GM18498 (cell line): ENCODE measurements at regions not wholly inside any gene's neighbourhood (a gene's known extent, or its start where the extent isn't known, plus 50 kb on each side); places are given as distances from the start of the nearest gene placed in this dataset.
"Not testable (repeated sequence)": the region's sequence is repeated elsewhere in the genome, so short reads cannot be mapped to it uniquely, and the experiment has no call there.

ENCODE experiments used
- ATAC-seq: cut with Tn5 transposase; IDR thresholded peaks from one replicate; pipeline ENCODE4 v1.9.1; 2021; ENCODE audit warnings: mild to moderate bottlenecking, moderate library complexity; ENCODE audit not compliant: unreplicated experiment

DNA sequence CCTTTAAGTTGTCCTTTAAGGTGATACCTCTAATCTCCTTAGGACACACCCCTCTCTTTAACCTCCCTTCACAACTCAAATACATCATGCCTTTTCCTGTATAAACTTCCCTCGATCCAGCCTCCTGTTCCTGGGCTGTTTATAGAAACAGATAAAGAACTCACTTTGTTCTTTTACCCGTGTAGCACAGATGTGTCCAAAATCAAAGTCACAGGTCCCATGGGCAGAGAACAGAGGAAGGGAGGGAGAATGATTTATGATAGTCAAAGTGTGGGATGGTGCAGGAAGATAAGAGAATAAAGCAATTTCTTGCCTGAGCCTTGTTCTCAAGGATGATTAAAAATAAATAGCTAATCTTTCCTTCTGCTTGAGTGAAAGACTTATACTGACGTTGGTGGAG lies 50.3 kb upstream of the CABCOCO1 start:
- ATAC-seq: no peak

DNA sequence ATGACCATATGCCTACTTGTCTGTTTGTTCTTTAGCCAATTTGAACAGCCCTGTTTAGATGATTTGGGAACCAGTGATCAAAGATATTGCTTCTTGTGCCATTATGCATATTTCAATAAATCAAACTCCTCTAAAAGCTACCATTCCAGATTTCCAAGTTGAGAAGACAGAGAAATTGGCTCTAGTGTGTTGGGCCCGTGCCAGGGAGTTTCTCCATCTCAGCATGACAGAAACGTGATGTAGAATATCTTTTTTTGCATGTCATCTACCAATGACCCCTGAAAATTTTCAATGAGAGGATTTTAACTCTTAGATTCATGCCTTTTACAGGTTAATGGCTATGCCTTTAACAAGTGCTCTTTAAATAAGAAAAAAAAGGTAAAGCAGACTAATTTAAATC lies 50.7 kb upstream of the CABCOCO1 start:
- no peak for ATAC-seq

DNA sequence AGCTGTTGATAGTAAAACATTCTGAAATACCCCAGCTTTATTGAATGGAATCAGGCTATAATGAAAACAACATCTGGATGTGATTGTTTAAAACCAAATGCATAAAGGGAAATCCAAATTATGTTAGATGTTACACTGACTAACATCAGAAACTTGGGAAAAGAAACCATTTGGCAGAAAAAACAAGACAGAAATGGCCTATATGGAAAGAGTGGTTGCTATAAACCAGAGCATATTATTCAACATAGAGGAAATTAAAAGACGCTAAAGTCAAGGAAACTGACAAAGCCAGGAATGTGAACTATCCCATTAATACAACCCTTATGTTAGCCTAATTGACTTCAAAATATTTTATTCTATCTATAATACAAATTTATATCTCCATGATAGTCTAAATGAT lies 53.0 kb upstream of the CABCOCO1 start:
- ATAC-seq: no peak

DNA sequence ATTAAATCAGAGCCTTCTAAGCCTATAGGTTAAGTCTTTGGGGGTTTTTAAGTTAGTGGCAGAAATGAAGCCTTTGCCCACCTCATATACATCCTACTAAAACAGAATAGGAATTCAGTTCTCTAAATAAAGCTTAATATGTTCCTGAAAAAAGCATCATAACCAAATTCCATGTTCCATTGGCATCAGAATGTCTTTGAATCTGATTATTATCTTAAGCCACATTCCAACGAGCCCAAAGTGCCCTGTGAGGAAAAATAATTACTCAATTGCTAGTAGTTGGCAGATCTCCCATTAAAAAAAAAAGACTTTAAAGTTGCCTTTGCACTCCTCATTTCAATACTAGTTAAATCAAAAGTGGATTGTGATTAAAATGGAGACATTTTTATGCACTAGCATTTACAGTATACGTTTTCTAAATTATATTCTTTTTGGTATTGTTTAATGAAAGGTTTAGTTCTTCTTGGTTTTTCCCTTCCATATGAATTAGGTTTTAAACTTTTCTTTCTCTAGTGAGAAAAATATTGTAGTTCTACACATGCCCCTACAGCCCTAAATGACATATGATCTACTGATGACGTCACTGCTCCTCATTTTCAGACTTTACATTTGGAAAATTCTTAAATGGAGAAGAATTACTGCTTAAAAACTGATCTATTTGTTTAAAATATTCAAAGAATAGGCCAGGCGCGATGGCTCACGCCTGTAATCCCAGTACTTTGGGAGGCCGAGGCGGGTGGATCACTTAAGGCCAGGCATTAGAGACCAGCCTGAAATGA lies 54.3 kb upstream of the CABCOCO1 start:
- ATAC-seq: no peak

DNA sequence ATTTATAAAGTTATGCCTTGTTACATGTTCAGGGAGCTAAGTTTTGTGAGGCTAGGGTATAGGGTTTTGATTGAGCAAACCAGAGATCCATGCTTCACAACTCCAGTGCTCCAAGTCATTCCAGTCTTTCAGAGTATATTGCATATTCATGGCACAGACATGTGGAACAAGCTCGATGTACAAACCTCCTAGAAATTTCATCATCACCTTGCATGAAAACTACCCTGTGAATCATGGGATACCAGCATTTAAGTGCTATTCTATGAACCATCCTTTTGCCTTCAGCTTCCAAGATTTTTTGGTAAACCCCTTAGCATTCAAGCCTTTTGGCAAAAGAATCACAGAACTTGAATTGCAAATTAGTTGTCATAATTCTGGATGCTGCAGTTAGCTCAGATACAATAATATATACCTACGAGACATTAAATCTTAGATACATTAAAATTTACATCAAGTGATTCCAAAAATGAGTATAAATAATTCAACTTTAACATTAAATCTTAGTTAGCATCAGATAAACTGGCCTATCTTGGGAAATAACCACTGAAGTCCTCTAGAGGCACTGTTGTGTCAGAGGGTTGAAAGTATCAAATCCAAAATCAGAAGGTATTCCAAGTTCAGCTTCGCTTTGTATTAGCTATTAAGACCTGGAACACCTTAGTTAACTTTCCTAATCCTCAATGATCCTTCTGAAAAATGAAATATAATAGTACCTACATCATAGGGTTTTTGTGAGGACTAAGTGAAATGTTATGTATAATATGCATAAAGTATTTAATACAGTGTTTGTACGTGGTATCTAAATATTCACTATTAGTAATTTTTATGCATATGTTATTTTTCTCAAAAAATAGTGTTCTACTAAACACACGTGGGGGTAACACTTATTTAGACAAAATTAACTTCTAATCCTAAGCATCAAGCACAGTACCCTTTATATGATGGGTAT lies 55.5 kb upstream of the CABCOCO1 start:
- ATAC-seq: no peak

GRCh38 chr10:61605221-61605620 lies 57.5 kb upstream of the CABCOCO1 start:
- no peak for ATAC-seq

- no peak for ATAC-seq
Measured at GRCh38 chr10:61600399-61600798, 62.3 kb upstream of the CABCOCO1 start.

DNA sequence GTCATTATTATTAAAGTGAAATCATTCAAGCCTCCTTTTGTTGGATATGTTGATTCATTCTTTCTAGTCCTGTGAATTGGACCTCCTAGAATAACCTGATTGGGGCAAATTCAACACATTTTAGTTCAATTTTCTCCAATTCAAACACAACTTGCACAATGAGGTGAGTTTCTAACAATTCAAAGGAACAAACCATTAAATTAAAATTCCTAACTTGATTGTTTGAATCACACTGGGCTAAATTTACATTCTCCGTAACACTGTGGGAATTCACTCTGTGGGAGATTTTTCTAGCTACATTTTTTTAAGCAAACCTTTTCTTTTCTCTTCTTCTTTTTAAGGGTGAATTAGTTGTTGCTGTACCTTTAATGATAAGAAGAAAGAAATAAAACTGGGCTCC lies 68.3 kb upstream of the CABCOCO1 start:
- ATAC-seq: no peak

GRCh38 chr10:61592581-61592980 lies 70.1 kb upstream of the CABCOCO1 start:
- no peak for ATAC-seq

GRCh38 chr10:61589547-61590243 lies 73.0 kb upstream of the CABCOCO1 start:
- ATAC-seq: peak; percentile 48

GRCh38 chr10:61588770-61589211 lies 73.9 kb upstream of the CABCOCO1 start:
- no peak for ATAC-seq

GRCh38 chr10:61586829-61587228 lies 75.9 kb upstream of the CABCOCO1 start:
- no peak for ATAC-seq

GRCh38 chr10:61580608-61581007 lies 82.1 kb upstream of the CABCOCO1 start:
- no peak for ATAC-seq

GRCh38 chr10:61570204-61570603 lies 92.5 kb upstream of the CABCOCO1 start:
- not testable (repeated sequence) for ATAC-seq

GRCh38 chr10:61567729-61568128 lies 95.0 kb upstream of the CABCOCO1 start:
- ATAC-seq: no peak

DNA sequence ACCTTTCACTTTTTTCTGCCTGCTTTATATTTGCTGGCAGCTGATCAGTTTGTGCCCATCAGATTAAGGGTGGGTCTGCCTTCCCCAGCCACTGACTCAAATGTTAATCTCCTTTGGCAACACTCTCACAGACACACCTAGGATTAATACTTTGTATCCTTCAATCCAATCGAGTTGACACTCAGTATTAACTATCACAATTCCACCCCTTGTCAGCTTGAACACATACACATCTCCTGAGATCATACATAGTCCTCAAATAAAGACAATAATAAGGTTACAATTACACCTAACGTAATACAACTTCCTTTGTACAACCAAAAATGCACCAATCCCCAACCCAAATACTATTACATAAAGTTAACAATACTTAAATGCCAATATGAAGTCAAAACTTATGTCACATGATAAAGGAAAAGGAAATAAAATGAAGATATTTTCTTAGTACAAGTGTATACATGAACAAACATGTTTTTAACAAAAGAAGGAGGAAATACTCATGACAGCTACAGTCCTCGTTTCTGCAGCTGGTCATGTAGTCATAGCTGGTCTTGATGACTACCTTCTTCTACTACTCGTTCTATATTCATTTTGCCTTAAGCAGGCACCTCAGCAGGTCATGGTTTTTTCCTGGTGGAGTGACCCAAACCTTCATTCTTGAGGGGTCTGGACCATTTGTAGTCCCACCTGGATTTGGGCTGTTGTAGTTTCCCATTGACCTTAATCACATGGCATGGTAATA lies 96.7 kb upstream of the CABCOCO1 start:
- ATAC-seq: no peak

- no peak for ATAC-seq
Measured at GRCh38 chr10:61564444-61564843, 98.3 kb upstream of the CABCOCO1 start.

DNA sequence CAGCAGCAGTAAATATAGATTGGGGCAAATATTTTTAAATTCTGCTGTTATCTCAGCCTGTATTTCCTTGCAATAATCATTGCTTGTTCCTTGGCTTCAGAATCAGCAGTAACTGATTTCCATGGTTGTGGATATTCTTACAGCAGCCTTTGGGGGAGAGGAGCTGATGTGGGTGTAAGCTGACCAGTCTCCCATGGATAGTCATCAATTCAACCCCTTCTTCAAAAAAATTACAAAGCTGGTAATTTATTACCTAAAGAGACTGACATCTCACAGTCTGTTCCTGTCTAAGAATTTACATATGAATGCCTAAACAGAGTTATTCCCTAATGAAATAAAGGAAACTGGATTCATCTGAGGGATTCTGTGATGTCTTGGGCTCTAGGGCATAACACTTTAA lies 103.1 kb upstream of the CABCOCO1 start:
- no peak for ATAC-seq

- no peak for ATAC-seq
Measured at GRCh38 chr10:61558188-61558587, 104.5 kb upstream of the CABCOCO1 start.

DNA sequence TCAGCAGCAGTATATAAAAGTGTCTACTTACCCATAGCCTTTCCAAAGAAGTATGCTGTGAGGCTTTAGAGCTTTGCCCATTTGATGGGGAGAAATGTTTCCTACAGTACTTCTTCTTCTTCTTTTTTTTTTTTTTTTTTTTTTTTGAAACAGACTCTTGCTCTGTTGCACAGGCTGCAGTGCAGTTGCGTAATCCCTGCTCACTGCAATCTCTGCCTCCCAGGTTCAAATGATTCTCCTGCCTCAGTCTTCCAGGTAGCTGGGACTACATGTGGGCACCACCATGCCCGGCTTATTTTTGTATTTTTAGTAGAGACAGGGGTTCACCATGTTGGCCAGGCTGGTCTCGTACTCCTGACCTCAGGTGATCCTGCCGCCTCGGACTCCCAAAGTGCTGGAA lies 101.7 kb upstream of the TMEM26 start:
- ATAC-seq: no peak

DNA sequence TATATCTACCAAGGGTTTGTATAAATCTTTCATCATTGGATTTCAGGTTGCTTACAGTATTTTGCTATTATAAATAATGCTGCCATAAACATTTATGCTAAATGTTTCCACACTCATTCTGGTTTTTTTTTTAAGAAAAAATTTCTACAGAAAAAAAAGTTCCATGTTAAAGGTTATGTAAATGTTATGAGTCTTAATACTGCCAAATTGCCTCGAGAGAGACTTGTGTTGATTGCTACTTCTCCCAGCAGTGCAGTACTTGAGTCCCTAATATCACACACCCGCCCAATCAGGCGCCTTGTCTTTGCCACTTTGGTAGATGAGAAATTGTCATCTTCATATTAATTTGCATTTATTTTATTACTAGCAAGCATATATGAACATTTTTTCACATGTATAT lies 96.7 kb upstream of the TMEM26 start:
- no peak for ATAC-seq
